GM12878 (cell line): ENCODE measurements at regions not wholly inside any gene's neighbourhood (a gene's known extent, or its start where the extent isn't known, plus 50 kb on each side); places are given as distances from the start of the nearest gene placed in this dataset.

Experiments used
- ATAC-seq: fragments of 200-7000 bp; cut with Tn5 transposase; 3 replicates; pipeline ENCODE4 v1.9.1; 2020; ENCODE audit warnings: mild to moderate bottlenecking, moderate library complexity
- BruUV-seq: library from RNA; stranded (reverse); fragments of 400-500 nt; replicated peaks from 2 replicates; lab custom pipeline; 2021; lab: Mats Ljungman, UMichigan
- CTCF ChIA-PET: fragments of 300-600 bp; sonication (Branson Sonifier 250); formaldehyde crosslinking; extraction: SDS; loops from one replicate; lab custom pipeline; 2021; ENCODE audit warnings: inconsistent platforms; lab: Yijun Ruan, JAX
- POLR2A ChIA-PET: fragments of 350-600 bp; formaldehyde crosslinking; extraction: SDS; loops from one replicate; lab custom pipeline; 2021; ENCODE audit warnings: inconsistent platforms; lab: Charles Lee
- RAD21 ChIA-PET: fragments of 300-600 bp; sonication (Branson Sonifier 250); formaldehyde crosslinking; loops from one replicate; lab custom pipeline; 2023; ENCODE audit warnings: antibody characterized with exemption; ENCODE audit not compliant: unreplicated experiment; lab: Charles Lee
- SMC1A ChIA-PET: fragments of 300-600 bp; sonication (Branson Sonifier 250); formaldehyde crosslinking; loops from one replicate; lab custom pipeline; 2023; ENCODE audit not compliant: unreplicated experiment, uncharacterized antibody; lab: Charles Lee
- DNase-seq: peaks from one replicate; pipeline ENCODE4 v3.0.0-alpha.2; 2011; ENCODE audit warnings: low read depth, low spot score
- FAIRE-seq: peaks from 3 replicates; lab custom pipeline; 2011; peaks lifted over from hg19 to GRCh38; lab: Jason Lieb, UNC
- H2AFZ ChIP-seq: 2 replicates; pipeline ENCODE4 v1.6.0; 2011; ENCODE audit warnings: low read depth, low read length, control low read depth; ENCODE audit not compliant: control insufficient read depth
- H3K27ac ChIP-seq: 2 replicates; pipeline ENCODE4 v1.5.1; 2011; ENCODE audit warnings: control low read depth; ENCODE audit not compliant: control insufficient read depth, insufficient read depth
- H3K27me3 ChIP-seq, 2 experiments: replicated peaks in 1 of 2; 2 replicates each; pipeline versions ENCODE4 v1.6.0 to v1.6.1; 2011; ENCODE audit warnings: low read length in 1 of 2; ENCODE audit not compliant: control insufficient read depth in 2 of 2, insufficient read depth in 2 of 2
- H3K36me3 ChIP-seq, 2 experiments: 2 replicates each; pipeline ENCODE4 v1.5.1; 2011; ENCODE audit warnings: low read length in 1 of 2; ENCODE audit not compliant: control insufficient read depth in 2 of 2, insufficient read depth in 2 of 2
- H3K4me1 ChIP-seq: 2 replicates; pipeline ENCODE4 v1.6.1; 2011; ENCODE audit warnings: mild to moderate bottlenecking, low read length, moderate library complexity, mixed read lengths; ENCODE audit not compliant: control insufficient read depth, insufficient read depth
- H3K4me2 ChIP-seq: 2 replicates; pipeline ENCODE4 v1.6.0; 2011; ENCODE audit warnings: control low read depth; ENCODE audit not compliant: control insufficient read depth, insufficient read depth
- H3K4me3 ChIP-seq: fragments of 200-600 bp; sonication (generic); 2 replicates; pipeline ENCODE4 v1.5.1; 2016
- H3K79me2 ChIP-seq: 2 replicates; pipeline ENCODE4 v1.6.0; 2011; ENCODE audit warnings: low read length; ENCODE audit not compliant: control insufficient read depth, insufficient read depth
- H3K9ac ChIP-seq: 2 replicates; pipeline ENCODE4 v1.8.0; 2011; ENCODE audit warnings: low read length, control low read depth, mixed read lengths; ENCODE audit not compliant: control insufficient read depth, insufficient read depth
- H3K9me3 ChIP-seq: replicated peaks from 3 replicates; pipeline ENCODE4 v1.5.1; 2011; ENCODE audit warnings: mild to moderate bottlenecking, low read length; ENCODE audit not compliant: control insufficient read depth, insufficient read depth
- H4K20me1 ChIP-seq: 2 replicates; pipeline ENCODE4 v1.6.0; 2011; ENCODE audit not compliant: control insufficient read depth, insufficient read depth
- CEBPB ChIP-seq, 2 experiments: fragments of 150-350 bp in 1 of 2; IDR thresholded peaks; 2 replicates each; pipeline ENCODE4 v1.6.1; 2012 to 2014; ENCODE audit warnings: low read depth in 2 of 2, low read length in 2 of 2, borderline replicate concordance in 1 of 2, inconsistent platforms in 1 of 2
- EZH2 ChIP-seq: IDR thresholded peaks from 2 replicates; pipeline ENCODE4 v1.6.1; 2012; ENCODE audit warnings: low read depth, mild to moderate bottlenecking, control low read depth, inconsistent platforms, low read length, borderline replicate concordance; ENCODE audit not compliant: control insufficient read depth
- WGBS: methylation state at CpG from one replicate; pipeline ENCODE4 v1.1.6; 2016; ENCODE audit warnings: low lambda C conversion rate; ENCODE audit not compliant: insufficient replicate concordance, insufficient coverage; ENCODE audit errors: missing lambda C conversion rate; 5-methylcytosine and 5-hydroxymethylcytosine counted together
- in situ Hi-C: fragments of 300-500 bp; cut with MboI; formaldehyde crosslinking; loops from 9 replicates; pipeline ENCODE4 v1.14.3; 2018; ENCODE audit warnings: mixed read lengths
- intact Hi-C: fragments of 100-400 bp; cut with micrococcal nuclease; formaldehyde crosslinking; loops from one replicate; pipeline ENCODE4 v1.14.2; 2022; ENCODE audit not compliant: unreplicated experiment
- TF ChIP-seq, protein P1 (sequence below): fragments of 450-650 bp; IDR thresholded peaks from 2 replicates; pipeline ENCODE4 v1.6.1; 2017; ENCODE audit warnings: mild to moderate bottlenecking, moderate library complexity

DNA sequence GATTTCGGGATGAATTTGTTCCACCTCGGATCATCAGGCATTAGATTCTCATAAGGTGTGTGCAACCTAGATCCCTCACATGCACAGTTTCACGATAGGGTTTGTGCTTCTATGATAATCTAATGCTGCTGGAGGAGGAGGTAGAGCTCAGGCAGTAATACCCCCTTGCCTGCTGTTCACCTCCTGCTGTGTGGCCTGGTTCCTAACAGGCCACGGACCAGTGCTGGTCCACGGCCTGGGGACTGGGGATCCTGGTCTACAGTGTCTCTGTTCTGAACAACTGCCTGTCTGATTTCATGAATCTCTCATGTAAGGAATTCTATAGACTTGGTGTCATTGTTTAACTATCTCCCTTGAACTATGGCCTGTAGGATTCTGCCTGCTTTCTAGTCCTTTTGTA is 269.9 kb downstream of the SPRY1 start:
- Histone ChIP-seq H4K20me1 (no peaks in the 10 kb centered on the region), H3K27me3 (peaks cover 0 to 6% of the 10 kb centered on the region in 2 experiments; a peak in 1 of 4 replicates), H2AFZ (no peak overlapping the region), H3K9me3 (no peaks in the 10 kb centered on the region), H3K79me2 (no peaks in the 10 kb centered on the region), H3K27ac (no peak overlapping the region), H3K4me2 (no peak overlapping the region), H3K4me3 (no peak overlapping the region), H3K36me3 (no peaks in the 10 kb centered on the region), H3K9ac (no peak overlapping the region), H3K4me1 (no peaks in the 10 kb centered on the region)
- no TSS peak for BruUV-seq
- WGBS: 31% methylated on average over 5 of the region's 5 CpGs
- DNase-seq (no peak), FAIRE-seq (no peak), ATAC-seq (no peak)
- no peak for TF ChIP-seq EZH2
- TF ChIP-seq, protein P1, sequence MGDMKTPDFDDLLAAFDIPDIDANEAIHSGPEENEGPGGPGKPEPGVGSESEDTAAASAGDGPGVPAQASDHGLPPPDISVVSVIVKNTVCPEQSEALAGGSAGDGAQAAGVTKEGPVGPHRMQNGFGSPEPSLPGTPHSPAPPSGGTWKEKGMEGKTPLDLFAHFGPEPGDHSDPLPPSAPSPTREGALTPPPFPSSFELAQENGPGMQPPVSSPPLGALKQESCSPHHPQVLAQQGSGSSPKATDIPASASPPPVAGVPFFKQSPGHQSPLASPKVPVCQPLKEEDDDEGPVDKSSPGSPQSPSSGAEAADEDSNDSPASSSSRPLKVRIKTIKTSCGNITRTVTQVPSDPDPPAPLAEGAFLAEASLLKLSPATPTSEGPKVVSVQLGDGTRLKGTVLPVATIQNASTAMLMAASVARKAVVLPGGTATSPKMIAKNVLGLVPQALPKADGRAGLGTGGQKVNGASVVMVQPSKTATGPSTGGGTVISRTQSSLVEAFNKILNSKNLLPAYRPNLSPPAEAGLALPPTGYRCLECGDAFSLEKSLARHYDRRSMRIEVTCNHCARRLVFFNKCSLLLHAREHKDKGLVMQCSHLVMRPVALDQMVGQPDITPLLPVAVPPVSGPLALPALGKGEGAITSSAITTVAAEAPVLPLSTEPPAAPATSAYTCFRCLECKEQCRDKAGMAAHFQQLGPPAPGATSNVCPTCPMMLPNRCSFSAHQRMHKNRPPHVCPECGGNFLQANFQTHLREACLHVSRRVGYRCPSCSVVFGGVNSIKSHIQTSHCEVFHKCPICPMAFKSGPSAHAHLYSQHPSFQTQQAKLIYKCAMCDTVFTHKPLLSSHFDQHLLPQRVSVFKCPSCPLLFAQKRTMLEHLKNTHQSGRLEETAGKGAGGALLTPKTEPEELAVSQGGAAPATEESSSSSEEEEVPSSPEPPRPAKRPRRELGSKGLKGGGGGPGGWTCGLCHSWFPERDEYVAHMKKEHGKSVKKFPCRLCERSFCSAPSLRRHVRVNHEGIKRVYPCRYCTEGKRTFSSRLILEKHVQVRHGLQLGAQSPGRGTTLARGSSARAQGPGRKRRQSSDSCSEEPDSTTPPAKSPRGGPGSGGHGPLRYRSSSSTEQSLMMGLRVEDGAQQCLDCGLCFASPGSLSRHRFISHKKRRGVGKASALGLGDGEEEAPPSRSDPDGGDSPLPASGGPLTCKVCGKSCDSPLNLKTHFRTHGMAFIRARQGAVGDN: no peak
- no peak for TF ChIP-seq CEBPB (IDR thresholded peaks at IDR 0.05; ENCODE audit: borderline replicate concordance in 1 of 2, low read depth in 2 of 2, low read length in 2 of 2)
- CTCF ChIA-PET: no interaction called here
- in situ Hi-C loops: loop anchor here (10.0 kb wide), 1 partner anchor 572 kb away; no protein-coding TSS in a partner anchor
- intact Hi-C loops: no loop called here
- POLR2A ChIA-PET: interaction anchor here (0.6 kb wide), 1 partner anchor 256 kb away, joined by 3 read pairs; no protein-coding TSS in a partner anchor
- RAD21 ChIA-PET: no interaction called here
- SMC1A ChIA-PET: no interaction called here
